ENCODE measurements at regions not wholly inside any gene's neighbourhood (a gene's known extent, or its start where the extent isn't known, plus 50 kb on each side); places are given as distances from the start of the nearest gene placed in this dataset.

GRCh38 chr21:28257276-28257675 is 735.4 kb downstream of the LTN1 start:
- Histone ChIP-seq H3K9me2 (replicated peaks; ENCODE audit: insufficient read depth, low read length) (no peaks in the 10 kb centered on the region), H3K4me3 (ENCODE audit: insufficient read depth, low read length, poor library complexity, severe bottlenecking) (no peak overlapping the region), H3K9me3 (ENCODE audit: insufficient read depth, low read length) (no peaks in the 10 kb centered on the region), H3K27ac (ENCODE audit: low read depth, low read length) (no peak overlapping the region), H3K27me3 (ENCODE audit: low read length) (no peaks in the 10 kb centered on the region), H3F3A (ENCODE audit: insufficient read depth) (no peaks in the 10 kb centered on the region), H2AFZ (ENCODE audit: low read depth, low read length, severe bottlenecking) (no peak overlapping the region), H4K20me1 (ENCODE audit: low read depth, low read length) (no peaks in the 10 kb centered on the region), H3K4me2 (ENCODE audit: low read depth, low read length, poor library complexity, severe bottlenecking) (no peak overlapping the region), H3K9ac (ENCODE audit: low read length) (no peak overlapping the region), H3K79me2 (ENCODE audit: insufficient read depth, low read length) (no peaks in the 10 kb centered on the region), H3K36me3 (ENCODE audit: low read length) (no peaks in the 10 kb centered on the region)
- TF ChIP-seq EZH2phosphoT487 (conservative IDR thresholded peaks at IDR 0.05; ENCODE audit: low read length) = no peak
- no peak for TF ChIP-seq CTCF (IDR thresholded peaks at IDR 0.05; ENCODE audit: insufficient read depth, low read length, poor library complexity, severe bottlenecking)

GRCh38 chr21:28256837-28257236 is 735.8 kb downstream of the LTN1 start:
- H3K36me3 ChIP-seq (ENCODE audit: low read length) = no peaks in the 10 kb centered on the region
- H3K4me3 ChIP-seq (ENCODE audit: insufficient read depth, low read length, poor library complexity, severe bottlenecking) = no peak overlapping the region
- H3K4me2 ChIP-seq (ENCODE audit: low read depth, low read length, poor library complexity, severe bottlenecking) = no peak overlapping the region
- H3K9me3 ChIP-seq (ENCODE audit: insufficient read depth, low read length) = no peaks in the 10 kb centered on the region
- no peaks in the 10 kb centered on the region for H4K20me1 ChIP-seq (ENCODE audit: low read depth, low read length)
- H3K79me2 ChIP-seq (ENCODE audit: insufficient read depth, low read length) = no peaks in the 10 kb centered on the region
- no peak overlapping the region for H2AFZ ChIP-seq (ENCODE audit: low read depth, low read length, severe bottlenecking)
- H3K27ac ChIP-seq (ENCODE audit: low read depth, low read length) = no peak overlapping the region
- H3K27me3 ChIP-seq (ENCODE audit: low read length) = no peaks in the 10 kb centered on the region
- no peaks in the 10 kb centered on the region for H3F3A ChIP-seq (ENCODE audit: insufficient read depth)
- H3K9me2 ChIP-seq (replicated peaks; ENCODE audit: insufficient read depth, low read length) = no peaks in the 10 kb centered on the region
- no peak overlapping the region for H3K9ac ChIP-seq (ENCODE audit: low read length)
- no peak for TF ChIP-seq EZH2phosphoT487 (conservative IDR thresholded peaks at IDR 0.05; ENCODE audit: low read length)
- no peak for TF ChIP-seq CTCF (IDR thresholded peaks at IDR 0.05; ENCODE audit: insufficient read depth, low read length, poor library complexity, severe bottlenecking)

GRCh38 chr21:28256420-28256831 is 736.3 kb downstream of the LTN1 start:
- H3K4me2 ChIP-seq (ENCODE audit: low read depth, low read length, poor library complexity, severe bottlenecking) = no peak overlapping the region
- H4K20me1 ChIP-seq (ENCODE audit: low read depth, low read length) = no peaks in the 10 kb centered on the region
- no peaks in the 10 kb centered on the region for H3K9me3 ChIP-seq (ENCODE audit: insufficient read depth, low read length)
- no peaks in the 10 kb centered on the region for H3K9me2 ChIP-seq (replicated peaks; ENCODE audit: insufficient read depth, low read length)
- H3K27me3 ChIP-seq (ENCODE audit: low read length) = no peaks in the 10 kb centered on the region
- H2AFZ ChIP-seq (ENCODE audit: low read depth, low read length, severe bottlenecking) = no peak overlapping the region
- no peaks in the 10 kb centered on the region for H3F3A ChIP-seq (ENCODE audit: insufficient read depth)
- H3K79me2 ChIP-seq (ENCODE audit: insufficient read depth, low read length) = no peaks in the 10 kb centered on the region
- no peak overlapping the region for H3K27ac ChIP-seq (ENCODE audit: low read depth, low read length)
- no peak overlapping the region for H3K9ac ChIP-seq (ENCODE audit: low read length)
- no peaks in the 10 kb centered on the region for H3K36me3 ChIP-seq (ENCODE audit: low read length)
- H3K4me3 ChIP-seq (ENCODE audit: insufficient read depth, low read length, poor library complexity, severe bottlenecking) = no peak overlapping the region
- TF ChIP-seq CTCF (IDR thresholded peaks at IDR 0.05; ENCODE audit: insufficient read depth, low read length, poor library complexity, severe bottlenecking) = no peak
- no peak for TF ChIP-seq EZH2phosphoT487 (conservative IDR thresholded peaks at IDR 0.05; ENCODE audit: low read length)
